DMS79 treated with DMSO at 0.1 percent for 48 hours (cell line): ENCODE measurements at regions not wholly inside any gene's neighbourhood (a gene's known extent, or its start where the extent isn't known, plus 50 kb on each side); places are given as distances from the start of the nearest gene placed in this dataset.

Source experiments
- DNase-seq: peaks from one replicate; lab custom pipeline; 2025; lab: John Stamatoyannopoulos, UW

GRCh38 chr16:86384263-86384649 lies 126.1 kb upstream of the FOXF1 start:
- DNase-seq = no peak

DNA sequence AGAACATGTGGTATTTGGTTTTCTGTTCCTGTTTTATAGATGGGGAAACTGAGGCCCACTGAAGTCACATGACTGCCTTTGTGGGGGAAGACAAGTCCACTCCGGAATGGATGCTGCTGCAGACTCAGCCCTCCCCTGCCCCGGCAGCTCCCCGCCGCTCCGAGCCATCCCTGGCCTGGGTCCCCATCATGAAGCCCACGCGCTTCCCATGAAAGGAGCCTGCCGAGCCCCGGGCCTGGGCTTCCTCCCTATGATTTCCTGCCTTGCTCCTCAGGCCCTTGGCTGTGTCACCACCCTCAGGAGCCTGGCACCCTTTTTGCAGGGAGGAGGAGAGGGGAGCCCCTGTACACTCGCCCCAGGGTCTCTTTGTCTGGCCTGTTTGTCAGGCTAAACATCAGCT lies 125.3 kb upstream of the FOXF1 start:
- DNase-seq = no peak

DNA sequence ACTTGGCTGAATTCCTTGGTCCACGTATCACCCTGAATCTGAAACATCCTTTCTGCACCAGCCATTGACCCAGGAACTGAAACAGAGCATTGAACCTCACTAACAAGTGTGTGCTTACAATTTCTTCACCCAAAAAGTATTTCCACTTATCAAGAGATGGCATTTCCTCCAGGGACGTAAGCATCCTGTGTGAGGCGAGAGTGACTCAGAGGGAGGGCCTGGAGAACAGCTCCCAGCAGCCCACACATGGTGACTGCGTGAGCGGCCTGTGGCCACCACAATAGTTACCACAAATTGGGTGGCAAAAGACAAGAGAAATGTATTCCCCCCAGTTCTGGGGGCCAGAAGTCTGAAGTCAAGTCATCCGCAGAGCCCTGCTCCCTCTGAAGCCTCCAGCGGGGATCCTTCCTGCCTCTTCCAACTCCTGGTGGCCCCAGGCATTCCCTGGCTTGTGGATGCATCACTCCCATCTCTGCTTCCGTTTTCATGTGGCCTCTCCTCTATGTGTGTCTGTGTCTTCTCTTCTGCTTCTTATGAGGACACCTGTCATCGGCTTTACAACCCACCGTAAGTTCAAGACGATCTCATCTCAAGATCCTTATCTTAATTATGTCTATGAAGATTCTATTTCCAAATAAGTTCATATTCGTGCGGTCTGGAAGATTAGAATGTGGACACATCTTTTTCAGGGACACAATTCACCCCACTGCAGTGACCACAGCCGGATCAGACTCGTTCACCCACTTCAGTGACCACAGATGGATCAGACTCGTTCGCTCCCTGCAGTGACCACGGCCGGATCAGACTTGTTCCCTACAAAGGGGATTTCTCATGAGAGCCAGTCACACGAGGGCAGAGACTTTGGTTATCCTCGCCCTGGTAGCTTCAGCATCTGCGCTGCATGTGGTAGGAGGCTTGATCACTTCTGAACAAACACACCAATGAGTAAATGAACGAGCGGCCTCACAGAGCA lies 122.6 kb upstream of the FOXF1 start:
- no peak for DNase-seq

GRCh38 chr16:86388976-86389375 lies 121.4 kb upstream of the FOXF1 start:
- no peak for DNase-seq

- DNase-seq = no peak
Measured at GRCh38 chr16:86389566-86390328, 120.6 kb upstream of the FOXF1 start.

DNA sequence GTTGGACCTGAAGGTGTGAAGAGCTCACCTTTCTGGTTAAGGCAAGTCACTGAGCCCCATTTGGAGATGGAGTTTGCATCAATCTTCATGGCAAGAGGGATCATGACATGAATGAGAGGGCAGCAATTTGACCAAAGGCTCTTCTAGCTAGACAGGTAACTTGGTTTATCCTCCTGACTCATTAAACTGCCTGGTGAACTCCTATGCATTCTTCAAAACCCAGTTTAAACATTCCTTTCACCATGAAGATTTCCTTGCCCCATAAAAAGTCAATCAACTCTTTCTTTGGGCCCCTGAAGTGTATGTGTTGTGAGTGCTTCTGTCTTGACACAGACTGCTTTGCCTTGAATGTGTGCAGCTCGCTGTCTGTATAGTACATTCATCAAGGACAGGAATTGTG lies 120.0 kb upstream of the FOXF1 start:
- no peak for DNase-seq

DNA sequence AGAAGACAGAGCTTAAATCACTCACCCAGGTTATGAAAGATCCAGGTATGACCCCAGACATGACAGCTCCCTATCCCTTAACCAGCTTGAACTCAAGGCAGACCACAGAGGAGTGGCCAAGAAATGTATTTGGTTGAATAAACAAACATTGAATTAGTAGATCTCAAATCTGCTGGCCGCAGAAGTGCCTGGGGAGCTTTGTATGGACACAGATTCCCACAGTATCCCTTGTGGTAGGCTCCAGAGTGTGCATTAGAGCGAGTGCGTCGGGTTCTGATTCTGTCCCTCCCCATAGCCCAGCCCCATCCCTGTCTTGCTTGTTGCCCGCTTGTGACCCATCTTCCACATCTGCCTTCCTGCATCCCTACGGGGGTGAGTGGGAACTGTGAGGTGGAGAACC lies 118.8 kb upstream of the FOXF1 start:
- no peak for DNase-seq

GRCh38 chr16:86391984-86392383 lies 118.3 kb upstream of the FOXF1 start:
- no peak for DNase-seq

DNA sequence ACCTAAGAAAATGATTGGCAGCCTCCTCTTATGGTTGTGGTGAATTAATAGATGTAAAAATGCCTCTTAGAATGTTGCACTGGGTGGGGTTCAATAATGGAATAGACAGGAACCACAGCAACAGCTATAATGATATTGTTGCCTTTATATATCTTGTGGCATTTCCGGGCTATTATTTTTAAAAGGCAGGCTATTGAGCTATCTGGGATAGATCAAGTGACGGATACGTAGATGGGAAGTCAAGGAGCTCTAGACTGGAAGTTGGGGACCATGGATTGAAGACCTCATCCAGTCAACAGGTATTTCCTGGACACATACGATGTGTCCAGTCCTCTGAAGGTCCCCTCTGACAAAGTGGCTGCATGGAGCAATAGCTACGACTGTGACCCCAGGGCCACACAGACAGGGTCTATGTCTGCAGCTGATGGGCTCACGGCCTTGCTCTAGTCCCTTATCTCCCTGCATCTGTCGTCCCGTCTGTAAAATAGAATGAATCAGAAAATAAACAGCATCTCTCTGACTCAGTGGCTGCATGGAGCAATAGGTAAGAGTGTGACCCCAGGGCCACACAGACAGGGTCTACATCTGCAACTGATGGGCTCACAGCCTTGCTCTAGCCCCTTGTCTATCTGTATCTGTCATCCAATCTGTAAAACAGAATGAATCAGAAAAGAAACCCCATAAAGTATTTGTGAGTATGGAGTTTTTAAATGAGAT lies 117.7 kb upstream of the FOXF1 start:
- no peak for DNase-seq

DNA sequence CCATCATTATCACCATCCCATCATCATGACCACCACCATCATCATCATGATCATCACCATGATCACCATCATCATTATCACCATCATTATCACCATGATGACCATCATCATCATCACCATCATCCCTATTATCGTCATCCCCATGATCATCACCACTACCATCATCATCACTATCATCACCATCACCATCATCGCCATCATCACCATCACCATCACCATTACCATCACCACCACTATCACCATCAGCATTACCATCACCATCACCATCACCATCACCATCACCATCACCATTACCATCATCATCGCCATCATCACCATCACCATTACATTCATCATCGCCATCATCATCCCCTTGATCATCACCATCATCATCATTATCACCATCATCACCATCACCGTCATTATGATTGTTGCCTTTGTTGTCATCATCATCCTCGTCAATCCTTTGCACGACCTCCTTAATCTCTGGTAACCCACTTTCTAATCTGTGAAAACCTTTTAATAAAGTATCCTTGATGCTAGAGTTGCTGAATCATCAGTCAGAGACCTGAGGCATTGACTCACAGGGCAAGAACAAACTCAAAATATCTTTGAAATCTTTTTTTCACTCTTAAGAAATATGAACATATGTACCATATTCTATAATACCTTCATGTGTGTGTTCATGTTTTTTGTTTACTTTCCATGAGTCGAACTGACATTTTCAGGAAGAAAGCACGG lies 116.3 kb upstream of the FOXF1 start:
- no peak for DNase-seq

DNA sequence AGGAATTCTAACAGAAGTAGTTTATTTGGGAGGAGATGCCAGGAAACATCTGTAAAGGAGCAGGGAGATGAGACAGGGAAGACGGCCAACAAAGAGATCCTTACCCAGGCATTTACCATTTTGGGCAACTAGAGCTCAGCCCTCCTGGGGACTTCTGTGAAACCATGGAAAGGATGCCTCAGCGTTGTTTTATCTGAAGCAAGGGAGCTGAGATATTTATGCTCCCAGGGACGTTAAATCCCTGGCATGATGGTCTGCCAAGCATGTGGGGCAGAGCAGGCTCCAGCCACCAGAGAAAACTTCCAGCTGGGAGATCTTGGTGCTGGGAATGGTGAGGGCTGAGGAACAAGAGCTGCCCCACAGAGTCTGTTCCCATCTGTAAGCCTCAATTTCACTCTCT lies 114.8 kb upstream of the FOXF1 start:
- DNase-seq = no peak

- DNase-seq = no peak
Measured at GRCh38 chr16:86396422-86396821, 113.9 kb upstream of the FOXF1 start.

DNA sequence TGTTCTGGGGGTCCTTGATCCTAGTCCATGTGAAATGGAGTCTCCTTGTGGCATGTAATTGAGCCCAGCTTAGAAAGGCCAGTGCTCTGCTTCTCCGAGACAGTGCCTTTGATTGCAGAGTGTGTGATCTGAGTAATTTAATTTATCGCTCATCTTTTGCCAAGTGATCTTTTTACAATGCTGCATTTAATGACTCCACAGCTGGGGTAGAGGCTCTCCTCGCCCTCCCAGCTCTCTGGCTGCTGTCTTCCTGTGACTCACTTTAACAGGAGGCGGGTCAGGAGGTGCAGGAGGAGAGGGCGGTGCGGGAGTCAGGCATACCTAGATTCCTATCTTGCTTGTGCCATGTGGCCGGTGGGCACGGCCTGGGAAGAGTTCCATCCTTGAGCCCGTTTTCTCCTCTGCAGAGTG lies 113.4 kb upstream of the FOXF1 start:
- DNase-seq = no peak

GRCh38 chr16:86398201-86398600 lies 112.1 kb upstream of the FOXF1 start:
- DNase-seq = no peak

GRCh38 chr16:86398622-86399021 lies 111.7 kb upstream of the FOXF1 start:
- no peak for DNase-seq

DNA sequence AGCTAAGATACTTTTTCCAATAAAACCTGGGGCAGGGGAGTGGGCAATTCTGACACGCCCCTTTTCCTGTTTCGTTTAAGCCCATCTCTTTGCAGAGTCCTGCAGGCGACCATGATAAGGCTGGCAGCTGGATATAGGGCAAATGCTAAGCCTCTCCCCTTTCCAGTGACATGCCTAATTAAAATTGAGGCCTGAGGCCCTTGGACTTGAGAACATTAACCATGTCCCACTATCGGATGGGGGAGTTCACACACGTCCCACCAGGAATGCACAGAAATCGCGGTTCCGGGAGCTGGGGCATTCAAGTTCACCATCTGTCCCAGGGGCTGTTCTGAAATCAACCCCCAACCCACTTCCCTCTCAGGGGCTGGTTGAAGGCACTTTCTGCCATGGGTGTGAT lies 109.2 kb upstream of the FOXF1 start:
- no peak for DNase-seq

GRCh38 chr16:86403085-86403484 lies 107.2 kb upstream of the FOXF1 start:
- peak; percentile 4 for DNase-seq

DNA sequence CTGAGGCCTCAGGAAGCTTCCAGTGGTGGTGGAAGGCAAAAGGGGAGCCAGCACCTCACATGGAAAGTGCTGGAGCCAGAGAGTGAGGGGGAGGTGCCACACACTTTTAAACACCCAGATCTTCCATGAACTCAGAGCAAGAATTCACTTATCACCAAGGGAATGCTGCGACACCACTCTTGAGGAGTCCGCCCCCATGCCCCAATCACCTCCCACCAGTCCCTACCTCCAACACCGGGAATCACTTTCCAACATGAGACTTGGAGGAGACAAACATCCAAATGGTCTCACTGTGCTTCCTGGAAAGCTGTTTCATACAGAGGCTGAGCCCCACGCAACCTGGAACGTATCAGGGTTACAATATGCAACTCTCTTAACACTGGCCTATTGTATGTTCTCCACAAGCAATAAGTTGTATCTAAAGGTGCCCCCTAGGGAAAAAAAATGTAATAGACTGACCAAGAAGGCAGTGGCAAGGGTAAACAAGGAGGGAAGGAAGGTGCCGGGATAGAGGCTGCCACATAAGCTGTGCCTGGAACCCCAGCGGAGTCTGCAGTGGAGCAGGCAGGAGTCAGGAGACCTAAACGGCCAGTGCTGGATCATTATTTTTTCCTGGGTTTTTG lies 106.7 kb upstream of the FOXF1 start:
- no peak for DNase-seq

GRCh38 chr16:86404678-86405077 lies 105.6 kb upstream of the FOXF1 start:
- DNase-seq = no peak

DNA sequence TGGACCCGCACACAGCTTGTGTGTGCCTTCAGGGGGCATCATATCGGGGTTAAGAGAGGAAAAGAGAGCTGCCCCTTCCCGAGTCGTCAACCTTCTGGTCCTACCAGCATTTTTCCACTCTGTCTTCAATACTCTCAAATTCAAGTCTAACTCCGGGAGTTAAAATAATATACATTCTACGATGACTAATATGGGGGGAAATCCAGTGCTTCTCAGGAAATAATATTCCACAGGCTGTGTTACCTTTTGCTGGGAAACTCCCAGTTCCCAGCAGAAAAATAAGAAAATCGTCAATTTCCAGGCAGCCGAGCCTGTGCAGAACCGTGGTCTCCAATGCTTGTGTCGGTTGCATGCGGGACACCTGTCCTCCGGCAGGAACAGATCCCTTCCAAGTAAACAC lies 105.0 kb upstream of the FOXF1 start:
- no peak for DNase-seq

DNA sequence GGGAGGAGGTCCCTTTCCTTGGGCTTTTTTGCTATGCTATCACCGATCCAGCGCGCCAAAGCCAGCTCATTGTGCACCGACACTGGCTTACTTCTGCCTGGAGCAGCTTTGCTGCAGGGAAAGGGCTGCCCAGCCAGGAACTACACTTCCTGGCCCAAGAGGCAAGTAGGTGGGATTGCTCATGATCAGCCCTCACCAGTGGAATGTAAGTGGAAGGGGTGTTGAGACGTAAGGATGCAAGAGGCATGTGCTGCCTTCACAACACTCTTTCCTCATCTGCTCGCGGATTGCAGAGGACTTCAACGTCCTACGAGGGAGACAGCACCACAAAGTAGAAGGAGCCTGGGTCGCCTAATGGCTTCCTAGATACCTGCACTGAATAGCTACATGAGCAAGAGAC lies 104.3 kb upstream of the FOXF1 start:
- DNase-seq = no peak
